ENCODE measurements at regions not wholly inside any gene's neighbourhood (a gene's known extent, or its start where the extent isn't known, plus 50 kb on each side); places are given as distances from the start of the nearest gene placed in this dataset.
A peak's percentile ranks its signal among the peaks of the same experiment; 100 is the strongest.

- TF ChIP-seq, protein P1, sequence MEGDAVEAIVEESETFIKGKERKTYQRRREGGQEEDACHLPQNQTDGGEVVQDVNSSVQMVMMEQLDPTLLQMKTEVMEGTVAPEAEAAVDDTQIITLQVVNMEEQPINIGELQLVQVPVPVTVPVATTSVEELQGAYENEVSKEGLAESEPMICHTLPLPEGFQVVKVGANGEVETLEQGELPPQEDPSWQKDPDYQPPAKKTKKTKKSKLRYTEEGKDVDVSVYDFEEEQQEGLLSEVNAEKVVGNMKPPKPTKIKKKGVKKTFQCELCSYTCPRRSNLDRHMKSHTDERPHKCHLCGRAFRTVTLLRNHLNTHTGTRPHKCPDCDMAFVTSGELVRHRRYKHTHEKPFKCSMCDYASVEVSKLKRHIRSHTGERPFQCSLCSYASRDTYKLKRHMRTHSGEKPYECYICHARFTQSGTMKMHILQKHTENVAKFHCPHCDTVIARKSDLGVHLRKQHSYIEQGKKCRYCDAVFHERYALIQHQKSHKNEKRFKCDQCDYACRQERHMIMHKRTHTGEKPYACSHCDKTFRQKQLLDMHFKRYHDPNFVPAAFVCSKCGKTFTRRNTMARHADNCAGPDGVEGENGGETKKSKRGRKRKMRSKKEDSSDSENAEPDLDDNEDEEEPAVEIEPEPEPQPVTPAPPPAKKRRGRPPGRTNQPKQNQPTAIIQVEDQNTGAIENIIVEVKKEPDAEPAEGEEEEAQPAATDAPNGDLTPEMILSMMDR (IDR thresholded peaks at IDR 0.05; ENCODE audit: insufficient read depth, low read length) = no peak
- no peak overlapping the region for H3K4me3 ChIP-seq (ENCODE audit: low read depth, low read length)
- DNase-seq (ENCODE audit: low read depth) = no peak
Measured at GRCh38 chr20:51238675-51239305, 215.9 kb upstream of the KCNG1 start.

DNA sequence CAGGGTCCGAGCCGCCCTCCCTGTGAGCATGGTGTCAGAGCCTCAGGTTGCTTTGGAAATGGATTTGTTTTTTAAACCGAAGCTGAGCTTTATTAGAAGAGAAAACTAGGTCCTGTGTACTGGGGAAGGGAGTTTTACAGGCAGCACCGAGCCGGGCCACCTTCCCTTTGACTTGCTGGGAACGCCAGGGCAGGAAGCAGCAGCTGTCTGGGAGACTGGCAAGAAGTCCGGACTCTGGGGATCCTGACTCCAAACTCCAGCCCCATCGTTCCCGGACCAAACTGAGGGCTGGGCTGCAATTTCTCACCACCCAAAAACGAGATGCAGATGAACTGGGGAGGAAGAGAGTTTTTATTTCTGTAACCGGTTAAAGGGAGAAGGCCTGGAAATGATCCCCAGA, 214.9 kb upstream of the KCNG1 start:
- H3K4me3 ChIP-seq (ENCODE audit: low read depth, low read length) = no peak overlapping the region
- no peak for DNase-seq (ENCODE audit: low read depth)
- TF ChIP-seq, protein P1 (IDR thresholded peaks at IDR 0.05; ENCODE audit: insufficient read depth, low read length) = no peak

DNA sequence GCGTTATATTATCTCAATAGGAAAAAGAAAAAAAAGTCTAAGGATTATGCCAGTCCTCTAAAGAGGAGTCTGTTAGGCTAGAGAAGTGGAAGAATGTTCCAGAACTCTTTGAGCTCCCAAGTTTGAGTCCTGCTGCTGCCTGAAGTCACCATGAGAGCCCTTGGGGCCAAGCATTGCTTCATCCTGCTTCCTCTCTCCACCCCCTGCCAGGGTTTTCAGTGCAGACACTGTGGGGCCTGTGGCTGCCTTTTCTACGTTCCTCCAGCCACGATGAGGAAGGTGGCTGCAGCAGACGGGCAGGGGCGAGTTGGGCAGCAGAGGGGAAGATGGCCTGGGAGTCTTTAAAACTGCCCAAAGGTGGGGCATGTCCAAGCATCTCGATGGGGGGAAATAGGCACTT, 214.4 kb upstream of the KCNG1 start:
- DNase-seq (ENCODE audit: low read depth) = peak; percentile 24
- TF ChIP-seq, protein P1 (IDR thresholded peaks at IDR 0.05; ENCODE audit: insufficient read depth, low read length) = no peak
- no peak overlapping the region for H3K4me3 ChIP-seq (ENCODE audit: low read depth, low read length)

DNA sequence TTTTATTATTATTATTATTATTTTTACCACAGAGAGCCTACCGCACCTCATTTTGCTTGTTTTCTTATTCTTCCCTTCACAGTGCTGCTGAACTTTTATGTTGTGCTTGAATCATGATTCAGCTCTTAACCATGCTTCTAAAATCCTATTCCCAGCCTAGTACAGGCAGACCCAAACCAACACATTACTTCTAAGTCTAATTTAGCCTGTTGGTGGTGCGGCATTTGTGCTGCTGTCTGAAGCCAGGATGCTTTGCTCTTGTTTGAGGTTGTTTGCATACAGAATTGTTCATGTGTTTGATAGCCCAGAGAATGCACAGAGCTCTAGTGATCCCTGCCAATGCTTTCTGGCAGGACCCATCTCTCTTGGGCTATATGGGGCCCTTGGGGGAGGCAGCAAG, 213.5 kb upstream of the KCNG1 start:
- TF ChIP-seq, protein P1 (IDR thresholded peaks at IDR 0.05; ENCODE audit: insufficient read depth, low read length) = no peak
- H3K4me3 ChIP-seq (ENCODE audit: low read depth, low read length) = no peak overlapping the region
- no peak for DNase-seq (ENCODE audit: low read depth)

DNA sequence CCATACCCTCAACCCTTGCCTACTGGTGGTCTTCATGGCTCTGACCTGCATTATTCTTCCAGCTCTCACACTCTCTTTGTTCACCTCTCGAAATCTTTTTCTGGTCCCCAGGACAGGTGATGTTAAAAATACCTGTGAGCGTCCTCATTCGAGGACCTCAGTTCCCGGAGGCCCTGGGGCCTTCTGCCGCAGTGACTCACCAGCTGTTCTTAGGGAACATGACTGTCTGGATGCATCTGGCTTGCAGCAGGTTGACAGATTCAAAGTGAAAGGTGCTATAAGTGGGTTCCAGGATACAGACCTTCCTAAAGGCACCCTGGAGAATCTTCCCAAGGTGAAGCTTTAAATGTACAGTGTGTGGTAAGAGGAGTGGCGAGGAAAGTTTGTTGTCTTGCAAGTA, 210.4 kb upstream of the KCNG1 start:
- no peak for DNase-seq (ENCODE audit: low read depth)
- H3K4me3 ChIP-seq (ENCODE audit: low read depth, low read length) = no peak overlapping the region
- TF ChIP-seq, protein P1 (IDR thresholded peaks at IDR 0.05; ENCODE audit: insufficient read depth, low read length) = no peak

GRCh38 chr20:51230727-51231126, 207.8 kb upstream of the KCNG1 start:
- no peak for DNase-seq (ENCODE audit: low read depth)
- no peak overlapping the region for H3K4me3 ChIP-seq (ENCODE audit: low read depth, low read length)
- TF ChIP-seq, protein P1 (IDR thresholded peaks at IDR 0.05; ENCODE audit: insufficient read depth, low read length) = no peak

- no peak for DNase-seq (ENCODE audit: low read depth)
- TF ChIP-seq, protein P1 (IDR thresholded peaks at IDR 0.05; ENCODE audit: insufficient read depth, low read length) = no peak
- no peak overlapping the region for H3K4me3 ChIP-seq (ENCODE audit: low read depth, low read length)
Measured at GRCh38 chr20:51228763-51229162, 205.9 kb upstream of the KCNG1 start.
